ENCODE measurements at regions not wholly inside any gene's neighbourhood (a gene's known extent, or its start where the extent isn't known, plus 50 kb on each side); places are given as distances from the start of the nearest gene placed in this dataset.

DNA sequence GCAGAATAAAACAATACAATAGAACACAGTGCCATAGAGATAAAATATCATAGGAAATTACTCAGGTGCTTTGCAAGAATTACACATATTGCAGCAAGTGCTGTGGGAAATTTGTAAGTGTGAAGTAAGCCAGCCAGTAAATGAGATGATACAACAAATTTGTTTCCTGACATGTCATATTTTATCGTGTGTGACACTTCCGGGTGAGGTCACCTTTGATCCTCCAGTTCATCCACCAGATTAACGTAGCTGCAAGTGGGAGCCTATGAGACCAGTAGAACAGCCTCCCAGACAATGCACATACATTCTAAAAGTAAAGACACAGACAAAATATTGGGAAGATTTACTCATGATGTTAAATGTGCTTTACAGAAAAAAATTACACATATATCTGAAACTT is 72.2 kb downstream of the PRDM9 start:
- DNase-seq, result no peak

DNA sequence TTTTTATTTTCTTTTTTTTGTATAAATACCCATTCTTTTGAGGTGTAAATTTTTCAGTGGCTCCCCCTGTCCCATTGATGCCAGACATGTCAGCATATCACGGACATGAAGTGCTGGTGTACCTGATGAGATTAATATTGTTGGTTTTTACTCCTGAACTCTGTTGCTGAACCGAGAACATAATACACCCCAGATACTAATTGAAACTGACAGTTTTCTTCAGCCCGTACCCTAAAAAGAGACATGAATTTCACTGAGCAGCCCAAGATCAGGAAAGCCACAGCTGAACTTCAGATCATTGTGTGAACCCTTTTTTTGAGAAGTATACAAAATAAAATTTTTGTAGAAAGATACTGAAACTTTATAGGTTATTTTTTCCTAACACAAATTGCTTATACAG is 75.7 kb downstream of the PRDM9 start:
- DNase-seq, result no peak

DNA sequence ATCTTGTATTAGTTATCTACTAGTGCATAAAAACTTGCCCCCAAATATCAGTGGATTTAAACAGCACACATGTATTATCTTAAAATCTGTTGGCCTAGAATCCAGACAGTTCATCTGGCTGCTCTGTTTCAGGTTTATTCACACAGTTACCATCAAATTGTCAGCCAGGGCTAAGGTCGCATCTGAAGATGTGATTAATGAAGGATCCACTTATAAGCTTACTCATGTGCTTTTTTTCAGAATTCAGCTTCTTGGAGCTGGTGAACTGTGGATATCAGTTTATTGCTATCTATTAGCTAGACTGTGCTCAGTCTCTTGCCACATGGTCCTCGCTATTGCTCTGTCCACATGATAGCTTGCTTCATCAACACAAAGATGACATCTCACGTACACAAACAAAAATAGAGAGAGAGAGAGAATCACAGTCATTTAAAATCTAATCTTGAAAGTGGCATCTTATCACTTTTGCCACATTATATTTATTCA is 81.5 kb downstream of the PRDM9 start:
- DNase-seq, result no peak

DNA sequence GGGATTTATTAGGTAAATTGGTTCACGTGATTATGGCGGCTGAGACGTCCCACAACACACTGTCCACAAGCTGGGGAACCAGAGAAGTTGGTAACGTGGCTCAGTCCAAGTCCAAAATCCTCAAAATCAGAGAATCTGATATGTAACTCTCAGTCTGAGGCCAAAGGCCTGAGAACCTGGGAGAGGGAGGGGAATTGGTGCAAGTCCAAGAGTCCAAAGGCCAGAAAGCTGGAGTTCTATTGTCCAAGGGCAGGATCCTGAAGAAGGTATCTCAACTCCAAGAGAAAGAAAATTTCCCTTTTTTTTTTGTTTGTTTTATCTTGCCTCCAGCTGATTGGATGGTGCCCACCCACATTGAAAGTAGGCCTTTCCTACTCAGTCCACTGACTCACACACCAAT is 83.8 kb downstream of the PRDM9 start:
- no peak for DNase-seq

DNA sequence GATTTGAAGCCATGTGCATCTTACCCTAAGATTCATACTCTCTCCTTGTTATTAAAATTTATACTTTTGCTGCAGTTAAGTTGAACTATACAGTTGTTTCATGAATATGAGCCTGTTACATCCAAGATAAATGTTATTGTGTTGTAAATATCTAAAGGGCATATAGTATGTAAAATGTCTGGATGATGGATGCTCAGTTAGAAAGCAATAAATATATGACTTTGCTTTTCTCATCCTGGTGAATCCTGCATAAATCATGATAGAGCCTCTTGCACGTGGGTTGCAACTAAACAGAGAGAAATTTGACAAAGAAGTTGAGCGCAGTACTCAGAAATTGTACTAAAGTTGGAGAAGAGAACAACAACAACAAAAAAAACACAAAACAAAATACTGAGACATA is 99.5 kb downstream of the PRDM9 start:
- no peak for DNase-seq

DNA sequence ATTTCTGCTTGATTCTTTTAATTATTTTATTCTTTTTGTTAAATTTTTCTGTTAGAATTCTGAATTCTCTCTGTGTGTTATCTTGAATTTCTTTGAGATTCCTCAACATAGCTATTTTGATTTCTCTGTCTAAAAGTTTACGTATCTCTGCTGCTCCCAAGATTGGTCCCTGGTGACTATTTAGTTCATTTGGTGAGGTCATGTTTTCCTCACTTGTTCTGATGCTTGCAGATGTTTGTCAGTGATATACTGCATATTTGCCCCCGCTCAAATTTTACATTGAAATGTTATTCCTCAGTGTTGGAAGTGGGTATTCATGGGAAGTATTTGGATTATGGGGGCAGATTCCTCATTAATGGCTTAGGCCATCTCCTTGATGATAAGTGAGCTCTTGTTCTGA is 105.3 kb downstream of the PRDM9 start:
- DNase-seq, result no peak

DNA sequence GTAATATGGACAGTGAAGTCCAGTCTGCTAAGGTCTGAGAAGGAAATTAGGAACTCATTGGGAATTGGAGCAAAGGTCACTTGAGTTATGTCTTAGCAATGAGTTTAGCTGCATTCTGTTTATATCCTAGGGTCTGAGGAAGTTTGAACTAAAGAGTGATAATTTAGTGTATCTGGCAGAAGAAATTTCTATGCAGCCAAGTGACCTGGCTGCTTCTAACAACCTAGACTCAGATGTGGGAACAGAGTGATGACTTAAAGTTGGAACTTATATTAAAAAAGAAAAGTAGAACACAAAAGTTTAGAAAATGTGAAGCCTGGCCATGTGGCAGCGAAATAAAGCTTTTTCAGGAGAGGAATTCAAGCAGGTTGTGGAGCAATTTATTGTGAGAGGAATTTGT is 106.2 kb downstream of the PRDM9 start:
- DNase-seq, result no peak

DNA sequence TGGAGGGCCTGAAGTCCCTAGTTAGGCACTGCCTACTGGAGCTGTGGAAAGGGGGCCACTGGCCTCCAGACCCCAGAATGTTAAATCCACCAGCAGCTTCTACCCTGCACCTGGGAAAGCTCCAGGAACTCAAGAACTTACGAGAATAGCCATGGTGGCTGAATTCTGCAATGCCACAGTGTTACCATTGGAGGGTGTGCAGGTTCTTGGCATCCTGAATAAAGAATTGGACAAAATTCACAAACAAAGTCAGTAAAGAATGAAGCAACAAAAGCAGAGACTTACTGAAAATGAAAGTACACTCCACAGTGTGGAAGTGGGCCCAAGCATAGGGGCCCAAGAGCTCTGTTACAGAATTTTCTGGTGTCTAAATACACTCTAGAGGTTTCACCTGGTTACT is 107.0 kb downstream of the PRDM9 start:
- DNase-seq, result no peak

DNA sequence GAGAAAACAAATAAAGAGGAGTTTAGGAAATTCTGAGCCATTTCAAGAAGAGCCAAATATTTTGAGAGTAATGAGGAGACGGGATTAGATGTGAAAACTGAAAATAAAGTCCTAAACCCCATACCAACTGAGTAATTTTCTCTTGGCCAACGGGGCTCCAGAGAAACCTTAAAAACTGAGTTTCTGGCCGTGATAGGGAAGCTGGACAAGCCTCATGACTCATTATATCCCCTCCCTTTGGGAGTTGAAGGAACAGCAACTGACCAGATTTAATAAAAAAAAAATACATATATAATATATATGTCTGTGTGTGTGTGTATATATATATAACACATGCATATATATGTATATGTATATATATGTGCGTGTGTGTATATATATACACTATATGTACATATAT is 119.6 kb downstream of the PRDM9 start:
- DNase-seq, result no peak

DNA sequence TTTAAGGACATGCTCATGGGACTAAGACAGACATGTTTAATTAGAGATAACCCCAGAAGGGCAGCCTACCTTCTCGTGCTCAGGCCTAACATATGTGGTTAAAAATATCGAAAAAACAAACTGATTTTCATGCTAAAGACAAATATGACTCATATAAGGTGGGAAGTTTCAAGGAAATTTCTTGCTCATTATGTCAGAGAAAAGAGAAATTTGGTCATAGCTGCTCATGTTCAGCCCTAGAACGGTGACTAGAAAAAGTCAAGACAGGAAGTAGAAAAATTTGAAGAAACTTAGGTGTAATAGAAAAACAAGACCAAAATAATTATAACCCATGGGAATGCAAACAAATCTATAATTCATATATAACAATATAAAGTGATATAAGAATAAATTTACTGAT is 120.6 kb downstream of the PRDM9 start:
- DNase-seq, result no peak

DNA sequence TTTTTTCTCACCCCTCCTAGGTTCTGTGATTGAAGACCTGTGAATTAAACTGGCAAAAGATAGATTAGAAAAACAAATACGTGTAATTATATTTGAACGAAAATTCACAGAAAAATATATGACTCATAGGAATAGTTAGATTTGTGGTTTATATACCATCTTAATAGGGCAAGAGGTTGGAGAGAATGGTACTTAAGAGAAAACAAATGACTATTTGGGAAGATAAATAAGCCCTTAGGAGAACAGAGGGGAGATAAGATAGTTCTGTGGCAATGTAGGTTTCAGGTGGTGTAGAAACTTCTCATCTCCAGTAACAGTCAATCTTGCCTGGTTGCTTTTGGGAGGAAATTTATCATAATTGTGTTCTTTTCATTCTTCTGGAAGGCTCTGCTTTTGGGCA is 122.0 kb downstream of the PRDM9 start:
- no peak for DNase-seq

DNA sequence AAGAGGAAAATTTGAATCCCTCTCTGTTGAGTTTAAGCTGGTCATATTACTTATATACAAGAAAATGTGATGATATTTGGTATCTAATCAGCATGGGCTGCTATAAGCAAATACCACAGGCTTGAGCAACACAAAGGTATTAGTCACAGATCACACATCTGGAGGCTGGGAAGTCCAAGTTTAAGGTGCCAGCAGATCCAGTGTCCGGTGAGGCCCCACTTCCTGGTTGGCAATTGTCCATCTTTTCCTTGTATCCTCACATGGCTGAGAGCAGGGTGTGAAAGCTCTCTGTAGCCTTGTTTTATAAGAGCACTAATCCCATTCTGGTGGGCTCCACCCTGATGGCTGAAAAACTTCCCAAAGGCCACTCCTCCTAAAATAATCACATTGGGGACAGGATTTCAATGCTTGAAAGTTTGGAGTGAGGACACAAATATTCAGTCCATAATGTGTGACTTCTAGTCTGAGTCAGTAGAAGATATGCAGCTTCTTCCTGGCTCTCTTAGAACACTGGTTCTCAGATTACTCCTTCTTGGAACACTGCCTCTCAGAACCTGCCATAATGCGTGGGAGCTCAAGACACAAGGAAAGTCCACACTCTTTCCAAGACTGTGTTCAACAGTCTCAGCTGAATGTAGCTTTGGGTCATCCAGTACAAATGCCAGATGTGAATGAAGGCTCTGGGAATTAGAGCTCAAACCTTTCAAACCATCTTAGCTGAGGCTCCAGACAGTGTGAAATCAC is 124.1 kb downstream of the PRDM9 start:
- DNase-seq, result no peak

DNA sequence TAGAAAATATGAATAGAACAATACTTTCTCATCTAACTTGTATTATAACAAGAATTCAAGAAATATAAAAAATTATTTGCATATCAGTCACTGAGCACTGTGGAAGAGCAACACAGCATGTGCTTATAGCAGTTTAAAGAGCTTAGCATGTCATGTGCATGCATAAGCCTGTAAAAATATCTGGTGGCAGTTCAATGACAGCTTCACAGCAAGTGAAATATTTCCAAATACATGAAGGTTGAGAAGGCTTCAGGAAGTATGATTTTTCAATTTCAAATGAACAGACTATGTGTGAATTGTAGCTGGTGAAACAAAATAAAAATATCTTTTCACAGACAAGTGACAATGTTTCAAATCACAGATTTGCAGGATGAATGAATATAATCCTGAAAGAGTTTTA is 128.5 kb downstream of the PRDM9 start:
- no peak for DNase-seq

DNA sequence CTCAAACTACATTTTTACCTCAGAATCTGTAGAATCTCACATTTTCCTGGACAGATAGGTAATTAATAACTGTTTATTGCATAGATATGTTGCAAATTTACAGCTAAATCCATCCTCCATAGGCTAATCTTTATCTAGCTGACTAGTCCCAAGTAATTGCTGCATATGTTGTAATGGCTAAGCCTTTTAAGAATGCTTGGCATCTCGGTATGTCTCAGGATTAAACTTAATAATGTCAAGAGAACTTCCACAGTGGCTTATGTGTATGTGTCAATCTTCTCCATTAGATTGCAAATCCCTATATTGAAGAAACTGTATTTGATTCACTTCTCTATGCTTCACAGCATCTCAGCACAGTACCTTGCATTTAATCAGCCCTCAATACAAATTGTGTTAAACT is 131.9 kb downstream of the PRDM9 start:
- DNase-seq, result no peak

DNA sequence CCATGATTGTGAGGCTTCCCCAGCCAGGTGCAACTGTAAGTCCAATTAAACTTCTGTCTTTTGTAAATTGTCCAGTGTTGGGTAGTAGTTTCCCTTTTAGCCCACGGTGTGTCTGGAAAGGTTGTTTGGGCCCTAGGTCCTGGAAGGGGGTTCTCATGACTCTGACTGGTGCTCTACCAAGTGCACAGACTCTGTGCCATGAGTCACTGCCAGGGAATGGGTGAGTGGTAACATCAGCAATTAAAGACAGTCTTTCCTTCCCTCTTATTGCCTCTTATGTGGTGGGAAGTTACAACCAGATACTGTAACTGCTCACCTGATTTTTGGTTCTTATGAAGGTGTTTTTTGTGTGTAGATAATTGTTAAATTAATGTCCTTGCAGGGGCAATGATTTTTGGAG is 141.2 kb downstream of the PRDM9 start:
- no peak for DNase-seq

DNA sequence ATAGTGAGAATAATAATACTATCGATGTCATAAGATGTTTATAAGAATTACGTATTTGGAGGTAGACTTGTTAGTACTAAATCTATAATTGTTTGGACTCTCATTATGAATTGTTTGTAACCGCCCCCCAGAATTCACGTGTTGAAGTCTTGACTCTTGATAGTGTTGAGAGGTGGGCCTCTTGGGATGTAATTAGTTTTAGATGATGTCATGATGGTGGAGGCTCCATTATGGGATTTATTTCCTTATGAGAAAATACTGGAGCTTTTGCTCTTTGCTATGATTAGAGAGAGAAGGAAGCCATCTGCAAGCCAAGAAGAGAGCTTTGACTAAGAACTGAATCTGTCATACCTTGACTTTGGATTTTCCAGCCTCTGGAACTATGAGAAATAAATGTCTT is 142.2 kb downstream of the PRDM9 start:
- DNase-seq, result no peak

DNA sequence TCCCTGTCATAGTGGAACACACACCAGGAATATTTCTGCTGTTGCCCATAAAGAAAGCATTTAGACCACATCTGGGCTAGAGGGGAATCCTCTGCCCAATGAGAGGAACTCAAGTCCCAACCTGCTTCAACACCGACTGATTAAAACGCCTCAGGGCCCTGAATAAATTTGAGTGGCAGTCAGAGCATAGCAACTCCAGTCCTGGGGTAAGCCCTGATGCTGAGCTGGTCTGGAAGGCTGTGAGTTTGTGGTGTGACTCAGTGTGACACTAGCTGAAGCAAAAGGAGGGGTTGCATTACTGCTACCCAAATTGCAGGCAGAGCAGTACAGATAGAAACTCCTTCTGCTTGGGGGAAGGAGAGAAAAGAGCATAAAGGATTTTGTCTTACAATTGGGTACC is 148.3 kb downstream of the PRDM9 start:
- no peak for DNase-seq

DNA sequence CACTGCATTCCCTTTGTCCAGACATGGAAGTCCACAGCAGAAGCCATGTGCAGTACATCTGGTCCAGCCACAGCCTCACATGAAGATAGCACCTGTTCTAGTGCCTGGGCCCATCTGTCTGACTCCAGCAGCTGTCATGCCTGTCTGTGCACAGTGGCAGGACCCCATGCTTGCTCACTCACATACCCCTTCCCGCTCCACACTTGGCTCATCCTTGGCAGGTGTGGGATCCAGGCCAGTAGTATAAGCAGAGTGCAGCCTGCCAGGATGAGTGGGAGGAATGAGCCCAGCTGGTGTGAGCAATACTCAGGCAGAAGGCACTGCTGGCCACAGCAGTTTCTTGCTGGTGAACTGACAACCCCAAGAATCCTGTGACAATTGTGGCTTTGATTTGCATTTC is 168.0 kb downstream of the PRDM9 start:
- DNase-seq, result no peak

DNA sequence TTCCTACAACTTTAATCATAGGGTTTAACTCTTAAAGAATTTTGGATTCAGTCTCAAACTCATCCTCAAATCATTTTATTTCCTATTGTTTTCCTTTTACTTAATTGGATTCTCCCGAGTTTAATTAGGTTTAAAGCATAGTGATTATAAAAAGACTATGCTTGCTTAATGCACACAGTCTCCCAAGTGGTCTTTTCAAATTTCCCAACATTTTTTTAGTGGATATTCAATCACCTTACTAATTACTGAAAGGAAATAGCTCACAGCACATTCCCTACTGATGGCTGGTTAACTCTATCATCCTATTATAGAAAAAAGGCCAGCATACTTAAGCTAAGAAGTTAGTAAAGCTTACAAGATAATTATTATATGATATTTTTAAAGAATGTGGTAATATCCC is 170.6 kb downstream of the PRDM9 start:
- DNase-seq, result no peak

DNA sequence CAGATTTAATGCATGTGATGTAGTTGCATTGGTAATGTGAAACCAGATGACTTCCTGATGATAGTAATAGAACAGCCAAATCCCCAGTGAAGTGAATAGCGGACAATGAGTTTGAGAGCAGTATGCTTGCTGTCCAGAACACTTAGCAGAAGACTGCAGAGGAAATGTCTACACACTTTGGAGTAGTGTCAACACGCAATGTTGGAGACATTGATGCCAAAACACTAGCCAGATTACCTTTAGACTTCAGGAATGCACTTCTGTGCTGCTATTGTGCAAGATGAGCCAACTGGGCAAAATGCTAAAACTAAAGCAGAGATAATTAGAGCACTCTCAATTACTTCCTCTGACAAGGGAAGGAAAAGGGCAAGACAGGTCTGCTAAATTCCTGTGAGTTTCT is 176.7 kb downstream of the PRDM9 start:
- no peak for DNase-seq

DNA sequence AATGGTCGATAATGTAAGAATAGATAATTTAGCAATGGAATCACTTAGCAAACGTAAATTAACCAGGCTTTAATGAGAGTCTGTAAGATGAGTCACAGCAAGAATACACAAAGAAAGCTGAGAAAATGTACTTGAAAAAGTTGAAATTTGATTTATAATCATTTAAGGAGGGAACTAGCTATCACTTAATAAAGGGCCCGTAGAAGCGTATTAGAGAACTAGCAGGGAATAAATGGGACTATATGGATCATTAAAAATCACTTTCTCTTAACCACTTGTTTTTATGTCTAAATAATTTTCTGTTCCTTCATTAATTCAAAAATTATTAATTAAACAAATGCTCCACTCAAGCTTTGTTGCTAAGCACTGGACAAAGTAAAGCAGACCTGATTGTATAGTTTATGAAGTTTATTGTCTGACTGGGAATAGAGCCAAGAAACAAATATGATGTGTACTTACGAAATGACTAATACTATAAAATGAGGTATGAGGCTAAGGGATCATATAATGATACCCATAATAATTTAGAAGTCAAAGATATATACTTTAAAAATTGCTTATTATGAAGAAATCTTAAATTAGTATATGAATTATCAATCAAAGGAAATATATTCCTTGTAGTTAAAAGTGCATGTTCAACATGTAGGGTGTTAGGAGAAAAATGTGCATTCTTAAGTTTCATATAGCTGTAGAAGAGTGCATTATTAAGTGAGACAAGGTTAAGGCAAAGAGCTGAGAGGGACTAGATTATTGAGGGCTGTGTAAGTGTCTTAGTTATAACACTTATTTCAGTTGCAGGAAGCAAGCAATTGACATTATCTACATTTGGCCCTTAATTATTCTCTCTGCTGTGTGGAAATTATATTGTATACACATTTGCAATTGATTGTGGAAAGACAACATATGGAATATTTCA is 196.8 kb downstream of the PRDM9 start:
- DNase-seq, result no peak

DNA sequence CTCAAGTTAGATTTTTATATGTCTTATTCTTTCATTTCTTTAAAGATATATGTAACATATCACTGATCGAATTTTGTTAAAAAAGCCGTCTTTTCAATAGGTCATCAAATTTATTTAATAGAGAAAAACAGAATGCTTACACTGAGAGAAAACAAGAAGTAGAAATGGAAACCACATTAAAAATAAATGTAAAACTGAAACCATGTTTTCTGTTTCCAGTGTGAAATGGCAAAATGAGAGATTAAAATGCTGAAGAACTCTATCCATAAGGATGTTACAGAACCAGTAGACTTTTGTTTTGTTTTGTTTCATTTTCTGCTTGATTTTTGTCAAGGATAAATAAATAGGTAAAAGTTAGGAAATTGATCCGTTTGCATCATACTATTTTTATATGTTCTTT is 210.1 kb downstream of the PRDM9 start:
- no peak for DNase-seq

DNA sequence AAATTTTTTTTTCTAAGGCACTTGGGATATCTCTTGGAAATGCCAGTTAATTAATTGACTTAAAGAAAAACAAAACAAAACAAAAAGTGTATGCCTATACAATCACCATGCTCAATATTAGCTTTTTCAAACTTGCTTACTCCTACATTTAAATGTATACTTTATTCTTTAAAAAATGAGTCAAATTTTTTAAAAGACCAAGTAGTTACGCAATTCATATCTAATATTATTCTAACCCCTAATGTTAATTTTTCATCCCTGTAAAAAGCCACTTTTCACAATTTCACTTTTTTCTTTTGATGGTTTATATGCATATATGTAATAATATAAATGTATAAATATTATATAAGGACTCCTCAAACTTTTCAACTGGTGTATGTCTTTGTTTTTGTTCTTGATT is 211.2 kb downstream of the PRDM9 start:
- DNase-seq, result no peak

DNA sequence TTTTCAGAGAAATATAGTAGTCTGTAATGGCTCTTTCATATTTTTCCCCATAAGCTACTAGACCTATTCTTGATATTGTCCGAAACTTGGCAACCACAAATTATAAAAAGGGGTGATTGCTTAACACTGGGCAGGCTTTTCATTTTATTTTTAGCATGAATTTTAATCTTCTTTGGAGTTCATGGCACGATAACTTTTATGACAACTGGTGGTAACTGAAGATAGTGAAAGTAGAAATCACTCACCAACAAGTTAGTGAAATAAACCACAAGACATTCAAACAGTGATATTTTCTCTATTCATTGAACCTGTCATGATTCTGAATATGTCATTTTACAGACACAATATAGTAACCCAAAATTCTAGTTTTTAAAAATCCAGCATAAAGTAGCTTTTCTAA is 213.9 kb downstream of the PRDM9 start:
- DNase-seq, result no peak
